CD4-positive, alpha-beta T cell treated with Interferon alpha-2 for 1 hour (primary cell): ENCODE measurements at regions not wholly inside any gene's neighbourhood (a gene's known extent, or its start where the extent isn't known, plus 50 kb on each side); places are given as distances from the start of the nearest gene placed in this dataset.

ENCODE experiments used
- DNase-seq, 2 donors: peaks; one replicate each; pipeline ENCODE4 v3.0.0-alpha.2; 2020 to 2022

DNA sequence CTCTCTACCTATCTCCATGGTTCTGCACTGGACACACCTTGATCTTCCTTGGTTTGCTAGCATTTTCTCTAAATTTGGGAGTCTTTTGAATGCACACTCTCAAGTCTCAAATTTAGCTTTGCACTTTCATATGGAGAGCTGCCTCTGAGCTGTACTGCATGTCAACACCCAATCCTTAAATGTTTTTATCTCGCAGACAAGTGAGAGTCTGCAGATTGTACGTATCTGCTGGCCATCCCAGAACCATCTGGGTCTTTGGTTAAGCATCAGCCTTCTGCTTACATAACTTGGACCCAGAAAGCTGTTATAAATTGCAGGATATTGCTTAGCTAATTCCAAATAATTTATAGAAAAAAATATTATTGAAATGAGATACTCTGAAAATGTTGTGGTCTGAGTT is 111.4 kb upstream of the GRAMD2B start:
- DNase-seq, result no peak

DNA sequence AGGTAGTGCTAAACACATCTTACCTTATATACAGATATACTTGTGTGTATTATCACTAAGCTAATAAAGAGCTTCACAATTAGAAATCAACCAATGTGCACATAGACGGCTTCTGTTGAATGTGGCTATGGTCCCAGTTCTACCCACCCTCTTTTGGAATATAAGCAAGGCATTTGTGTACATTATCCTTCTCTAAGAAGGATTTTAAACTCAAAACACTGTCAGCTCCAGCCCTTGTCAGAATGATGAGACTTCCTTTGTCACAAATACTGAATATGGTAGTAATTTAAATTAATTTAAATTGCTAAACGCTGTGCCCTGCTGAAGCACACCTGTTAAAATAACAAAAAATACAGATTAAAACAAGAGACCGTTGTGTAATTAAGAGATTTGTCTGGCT is 107.9 kb upstream of the GRAMD2B start:
- DNase-seq, result no peak

DNA sequence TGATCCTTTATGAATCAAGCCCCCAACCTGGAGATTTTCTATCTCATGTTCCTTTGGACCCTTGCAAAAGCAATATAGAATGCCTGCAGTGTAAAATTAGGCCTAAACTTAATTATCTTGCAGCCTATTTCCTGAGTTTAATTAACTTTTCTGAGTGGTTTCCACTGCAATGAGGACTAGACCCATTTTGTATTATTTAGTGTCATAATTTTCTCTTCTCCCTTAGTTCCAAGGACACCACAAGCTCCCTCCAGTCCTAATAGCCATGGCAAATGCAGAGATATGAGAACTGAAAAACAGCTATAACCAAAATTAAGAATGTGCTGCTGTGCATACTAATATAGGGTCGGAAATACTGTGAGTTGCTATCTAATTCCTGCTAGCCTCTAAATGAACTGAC is 90.9 kb upstream of the GRAMD2B start:
- DNase-seq, result no peak

DNA sequence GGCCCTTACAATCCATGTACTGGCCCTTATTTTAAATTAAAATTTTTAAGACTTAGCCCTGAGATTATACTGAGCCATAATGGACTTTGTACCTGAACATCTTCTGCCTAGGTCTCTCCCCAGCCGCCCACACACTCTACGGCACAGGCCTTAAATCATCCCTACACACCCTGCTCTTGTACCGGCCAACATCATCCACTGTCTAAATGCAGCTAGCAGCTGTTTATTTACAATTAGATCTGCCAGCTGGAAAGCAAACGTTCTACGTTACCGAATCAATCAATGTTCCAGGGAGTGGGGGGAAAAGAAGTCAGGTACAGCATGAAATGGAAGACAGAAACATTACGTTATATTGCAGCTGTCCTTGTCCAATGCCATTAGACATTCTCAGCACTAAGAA is 88.4 kb upstream of the GRAMD2B start:
- no peak for DNase-seq

DNA sequence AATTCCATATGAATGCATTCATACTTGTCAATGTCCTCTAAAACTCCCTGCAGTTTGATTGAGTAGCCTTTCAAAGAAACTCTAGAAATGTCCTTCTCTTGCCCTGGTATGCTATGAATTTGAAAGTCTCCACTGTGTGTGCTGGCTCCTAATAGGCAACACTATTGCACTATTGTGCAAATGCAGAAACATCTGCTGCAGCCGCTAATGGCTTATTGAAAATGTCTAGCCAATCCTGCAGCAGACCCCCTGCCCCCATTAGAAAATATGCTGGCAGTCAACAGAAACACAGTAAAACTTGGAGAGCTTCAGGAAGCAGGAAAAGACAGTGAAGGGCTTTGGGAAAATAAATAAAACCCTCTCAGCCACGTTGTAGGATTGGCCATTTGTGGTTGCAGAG is 87.3 kb upstream of the GRAMD2B start:
- no peak for DNase-seq

DNA sequence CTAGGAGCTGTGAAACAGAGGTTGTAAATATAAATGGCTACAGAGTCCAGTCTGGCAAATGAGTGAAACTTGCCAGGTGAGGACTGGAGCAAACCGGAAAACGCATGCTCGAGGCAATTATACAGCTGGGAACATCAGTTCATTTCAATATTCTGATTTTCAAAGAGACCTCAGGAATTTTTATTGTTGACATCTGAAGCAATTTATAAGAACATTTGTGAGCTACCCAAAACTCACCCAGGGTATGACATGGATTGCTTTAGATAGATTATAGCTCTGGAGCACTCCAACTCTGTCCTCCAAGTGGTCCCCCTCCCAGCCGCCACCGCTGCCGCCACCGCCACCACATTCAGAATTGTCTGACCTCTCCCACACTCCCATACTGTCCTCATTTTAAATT is 84.6 kb upstream of the GRAMD2B start:
- DNase-seq, result no peak

DNA sequence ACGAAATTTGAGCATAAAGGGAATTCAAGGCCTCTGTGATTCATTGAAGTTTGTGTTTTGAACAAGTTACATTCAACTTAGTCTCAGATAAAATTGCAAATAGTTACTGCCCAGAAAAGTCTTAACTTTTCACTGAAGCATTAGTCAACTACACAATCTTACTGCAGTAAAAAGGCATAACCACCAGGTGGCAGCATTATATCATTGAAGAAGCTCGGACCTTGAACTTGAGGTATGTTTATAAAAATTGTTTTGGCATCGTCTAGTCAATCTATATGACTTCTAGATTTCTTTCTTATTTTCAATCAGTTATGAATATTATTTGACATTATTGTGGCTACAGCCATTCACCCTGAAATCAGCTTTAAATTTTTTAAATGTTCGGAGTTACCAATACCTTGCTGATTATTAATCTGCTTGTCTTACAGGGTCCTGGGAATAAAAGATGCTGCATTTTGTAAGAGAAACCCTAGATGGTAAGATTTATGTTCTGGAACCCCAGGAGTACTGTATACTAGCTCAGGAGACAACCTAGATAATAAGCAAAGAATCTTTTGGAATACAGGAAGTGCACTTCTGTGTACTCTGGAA is 83.9 kb upstream of the GRAMD2B start:
- DNase-seq, result peak; percentile 39 to 72

DNA sequence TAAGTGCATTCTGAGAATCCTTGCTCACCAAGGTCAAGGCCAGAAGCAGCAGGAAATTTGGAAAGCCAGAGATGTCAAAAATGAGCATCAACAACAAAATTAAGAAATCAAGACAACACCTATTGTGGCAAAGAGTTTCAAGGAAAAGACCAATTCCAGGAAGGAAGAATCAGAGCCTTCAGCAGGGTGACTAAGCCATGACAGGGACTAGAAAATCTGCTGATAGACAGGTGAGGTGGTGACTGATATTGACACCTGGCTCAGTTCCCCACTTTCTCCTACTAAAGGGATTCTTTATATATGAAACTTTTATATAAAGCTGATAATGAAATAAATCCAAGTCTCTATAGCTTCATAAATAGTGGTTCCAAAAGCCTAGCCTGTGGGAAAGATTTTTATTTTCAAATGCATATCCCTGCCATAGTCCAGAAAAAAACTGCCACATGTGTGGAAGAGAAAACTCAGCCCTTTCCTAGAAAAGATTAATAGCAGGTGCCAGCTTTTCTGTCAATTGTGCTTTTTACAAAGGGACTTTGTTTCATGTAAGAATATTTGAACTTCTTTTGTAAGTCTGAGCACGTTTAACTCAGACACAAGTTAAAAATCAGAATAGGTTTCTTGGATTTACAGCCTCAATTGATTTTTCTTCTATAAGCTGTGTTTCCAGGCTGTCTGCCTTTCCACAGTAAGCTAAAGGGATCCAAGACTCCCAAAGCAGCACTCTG is 81.1 kb upstream of the GRAMD2B start:
- DNase-seq, result no peak

DNA sequence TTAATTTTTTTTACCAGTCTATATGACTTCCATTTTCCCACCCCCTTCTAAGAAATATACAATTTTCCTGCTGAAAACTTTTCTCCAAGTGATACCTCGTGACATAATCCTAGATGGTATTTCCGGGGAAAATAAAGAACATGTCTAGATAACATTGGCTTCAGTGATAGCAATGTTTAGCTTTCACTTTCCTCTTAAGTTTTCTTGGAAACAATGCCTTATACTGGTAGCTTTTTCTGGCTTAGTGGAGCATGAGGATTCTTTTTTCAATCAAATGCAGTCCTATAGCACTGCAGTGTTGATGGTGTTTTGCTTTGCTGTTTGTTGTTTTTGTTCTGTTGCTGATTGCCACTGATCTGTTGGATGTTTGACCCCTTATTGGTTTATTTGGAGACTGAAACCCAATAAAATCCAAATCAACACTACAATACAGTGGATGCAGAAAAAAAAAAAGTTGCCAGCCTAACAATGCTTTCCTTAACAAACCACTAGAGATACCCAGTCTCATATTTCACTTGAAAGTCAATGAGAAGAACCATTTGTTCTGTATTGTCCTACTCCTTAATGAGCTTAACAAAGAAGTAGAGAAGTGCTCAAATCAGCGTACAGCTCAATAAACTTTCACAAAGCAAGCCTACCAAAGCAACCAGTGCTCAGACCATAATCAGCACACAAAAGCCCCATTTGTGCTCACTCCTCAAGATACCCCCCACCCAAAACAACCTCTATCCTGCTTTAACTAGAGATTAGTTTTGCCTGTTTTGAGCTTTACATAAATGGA is 74.2 kb upstream of the GRAMD2B start:
- DNase-seq, result no peak

DNA sequence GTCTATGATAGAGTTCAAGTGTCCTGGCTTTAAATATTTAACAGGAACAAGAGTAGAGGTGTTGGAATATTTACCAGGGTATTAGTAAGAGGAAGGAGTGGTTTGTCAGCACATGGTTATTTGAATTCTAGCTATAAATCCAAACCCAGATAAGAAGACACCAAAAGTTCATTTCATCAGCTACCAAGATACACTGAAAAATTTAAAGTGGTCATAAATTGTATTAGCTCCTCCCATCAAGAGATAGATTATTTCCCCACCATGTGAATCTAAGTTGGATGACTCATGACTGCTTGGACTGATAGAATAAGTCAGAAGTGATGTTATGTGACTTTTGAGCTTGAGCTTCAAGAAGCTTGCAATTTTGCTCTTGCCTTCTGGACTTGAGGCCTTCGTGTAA is 72.1 kb upstream of the GRAMD2B start:
- no peak for DNase-seq

DNA sequence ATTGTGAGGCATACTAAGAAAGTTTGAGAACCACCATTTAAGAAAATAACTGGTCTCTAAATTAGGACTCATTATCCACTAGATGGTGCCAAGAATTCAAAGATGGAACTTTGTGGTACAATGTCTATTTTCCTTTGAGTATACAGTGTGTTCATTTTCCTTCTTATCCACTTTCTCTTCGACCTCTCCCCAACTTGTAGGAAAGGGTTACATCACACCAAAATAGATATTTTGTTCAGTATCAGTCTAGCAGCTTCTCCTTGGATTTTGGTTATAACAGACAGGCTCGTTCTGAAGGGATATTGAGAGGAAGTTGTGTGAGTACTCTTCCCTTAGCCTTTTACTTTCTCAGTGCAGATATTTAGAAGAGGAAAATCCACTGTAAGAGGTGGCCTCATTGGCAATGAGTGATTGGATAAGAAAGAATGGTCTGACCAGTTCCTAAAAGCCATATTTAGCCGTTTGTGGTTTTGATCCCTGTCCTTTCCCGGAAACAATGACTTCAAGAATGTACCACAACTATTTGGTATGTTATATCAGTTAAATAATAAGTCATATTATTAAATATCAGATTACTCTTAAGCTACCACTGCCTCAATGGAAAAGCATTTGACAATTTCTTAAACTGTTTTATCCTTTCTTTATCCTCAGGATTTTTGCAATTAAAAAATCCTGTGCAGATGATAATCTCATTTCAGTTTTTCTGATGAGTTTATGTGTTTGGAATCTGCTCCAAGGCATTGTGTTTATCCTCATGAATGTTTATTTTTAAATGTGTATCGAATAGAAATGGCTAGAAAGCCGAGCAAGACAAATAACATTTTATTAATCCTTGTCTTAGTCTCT is 69.0 kb upstream of the GRAMD2B start:
- peak in 1 of 2 donors; percentile 63 for DNase-seq

DNA sequence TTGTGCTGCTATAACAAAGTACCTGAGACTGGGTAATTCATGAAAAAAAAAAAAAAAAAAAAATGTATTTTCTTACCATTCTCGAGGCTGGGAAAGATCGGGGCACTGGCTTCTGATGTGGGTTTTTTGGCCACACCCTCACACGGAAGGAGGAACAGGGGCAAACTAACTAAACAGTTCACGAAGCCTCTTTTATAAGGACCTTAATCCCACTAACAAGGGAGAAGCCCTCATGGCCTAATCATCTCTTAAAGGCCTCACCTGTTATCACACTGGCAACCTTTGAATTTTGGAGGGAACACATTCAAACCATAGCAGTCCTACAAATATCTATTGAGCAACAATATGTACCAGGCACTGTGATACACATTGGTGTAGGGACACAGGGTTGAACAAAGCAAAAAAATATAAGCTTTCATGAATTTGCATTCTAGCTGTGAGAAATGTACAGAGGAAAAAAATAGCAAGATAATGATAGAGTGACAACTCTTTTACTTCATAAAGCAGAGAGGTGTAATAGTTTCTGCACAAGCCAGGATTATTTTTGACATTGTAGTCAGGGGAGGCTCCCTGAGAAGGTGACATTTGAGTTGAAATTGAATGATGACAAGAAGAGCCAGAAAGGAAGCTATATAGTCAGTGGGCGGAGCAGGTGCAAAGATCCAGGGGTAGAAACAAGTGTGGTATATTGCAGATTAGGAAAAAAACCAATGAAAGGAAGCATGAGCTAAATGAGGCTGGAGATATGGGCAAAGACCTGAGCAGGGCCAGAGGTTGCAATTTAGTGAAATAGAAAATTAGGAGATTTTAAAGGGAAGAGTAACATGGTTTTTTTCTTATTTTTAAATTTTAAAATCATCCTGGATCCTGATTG is 68.1 kb upstream of the GRAMD2B start:
- no peak for DNase-seq

DNA sequence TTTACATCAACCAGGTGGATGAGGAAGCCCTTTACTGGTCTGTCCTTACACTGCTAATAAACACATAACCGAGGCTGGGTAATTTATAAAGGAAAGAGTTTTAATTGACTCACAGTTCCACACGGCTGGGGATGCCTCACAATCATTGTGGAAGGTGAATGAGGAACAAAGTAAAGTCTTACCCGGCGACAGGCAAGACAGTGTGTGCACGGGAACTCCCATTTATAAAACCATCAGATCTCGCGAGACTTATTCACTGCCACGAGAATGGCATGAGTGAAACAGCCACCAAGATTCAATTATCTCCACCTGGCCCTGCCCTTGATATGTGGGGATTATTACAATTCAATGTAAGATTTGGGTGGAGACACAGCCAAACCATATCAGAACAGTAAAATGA is 67.3 kb upstream of the GRAMD2B start:
- DNase-seq, result no peak

DNA sequence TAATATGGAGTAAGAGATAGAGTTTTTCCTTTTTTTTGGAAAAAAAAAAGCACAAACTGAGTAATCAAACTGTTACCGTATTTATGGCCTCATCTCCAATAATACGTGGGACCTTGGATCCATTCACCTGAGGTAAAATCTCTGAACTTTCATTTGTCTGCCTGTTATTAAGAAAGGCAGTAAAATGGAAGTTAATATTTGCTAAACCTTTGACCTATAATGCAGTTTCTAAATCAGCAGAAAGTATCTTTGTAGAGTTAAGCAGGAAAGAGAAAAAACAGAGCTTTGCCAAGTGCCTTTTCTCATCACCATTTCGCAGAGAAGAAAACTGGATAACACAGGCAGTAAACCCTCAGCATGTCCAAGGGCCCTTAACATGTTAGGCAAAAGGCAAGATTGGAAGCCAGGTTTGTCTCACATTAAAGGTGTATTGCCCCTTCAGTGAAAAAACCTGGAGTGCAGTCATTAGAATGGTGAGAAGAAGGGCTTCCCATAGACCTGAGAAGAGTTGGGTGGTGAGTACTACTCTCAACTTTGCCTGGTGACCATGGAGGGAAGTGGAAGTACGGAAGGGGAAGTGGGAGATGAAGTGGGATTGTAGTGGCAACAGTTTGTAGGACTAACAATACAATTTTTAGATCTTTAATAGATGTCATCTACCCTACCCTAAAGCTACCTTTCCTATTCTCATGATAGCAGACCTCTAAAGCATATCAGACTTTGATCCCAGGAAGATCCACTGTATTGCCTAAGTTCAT is 65.4 kb upstream of the GRAMD2B start:
- DNase-seq, result no peak

DNA sequence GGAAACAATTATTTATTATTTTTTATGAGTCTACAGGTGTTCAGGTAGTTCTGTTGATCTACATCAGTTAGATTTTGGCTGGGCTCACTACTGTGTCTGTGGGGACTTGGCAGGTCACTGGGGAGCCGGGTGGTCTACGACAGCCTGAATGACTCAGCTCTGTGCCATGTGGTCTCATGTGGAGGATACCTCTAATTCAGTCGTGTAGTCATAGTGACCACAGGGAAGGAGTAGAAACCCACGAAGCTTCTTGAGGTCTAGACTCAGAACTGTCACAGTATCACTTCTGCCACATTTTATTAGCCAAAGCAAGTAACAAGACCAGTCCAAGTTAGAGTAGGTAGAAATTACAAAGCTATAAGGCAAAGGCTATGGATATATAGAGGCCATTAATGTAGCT is 64.7 kb upstream of the GRAMD2B start:
- DNase-seq, result no peak

DNA sequence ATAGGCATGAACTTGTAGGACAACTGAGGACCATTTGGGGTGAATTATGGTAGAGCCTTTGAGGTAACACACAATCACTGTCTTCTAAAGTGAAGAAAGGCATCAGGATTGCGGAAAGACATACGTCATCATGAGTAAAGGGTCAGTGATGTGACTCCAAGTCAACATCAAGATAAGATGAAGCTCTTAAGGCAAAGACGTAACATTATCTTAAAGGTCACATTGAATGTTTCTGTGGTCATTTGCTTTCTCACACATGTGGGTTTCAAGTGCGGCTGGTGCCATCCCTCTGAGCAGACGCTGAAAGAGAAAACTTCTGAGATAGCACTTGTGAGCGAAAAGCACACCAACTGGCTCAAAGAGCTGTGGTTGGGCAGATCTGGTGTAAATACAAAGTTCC is 63.3 kb upstream of the GRAMD2B start:
- DNase-seq, result no peak

DNA sequence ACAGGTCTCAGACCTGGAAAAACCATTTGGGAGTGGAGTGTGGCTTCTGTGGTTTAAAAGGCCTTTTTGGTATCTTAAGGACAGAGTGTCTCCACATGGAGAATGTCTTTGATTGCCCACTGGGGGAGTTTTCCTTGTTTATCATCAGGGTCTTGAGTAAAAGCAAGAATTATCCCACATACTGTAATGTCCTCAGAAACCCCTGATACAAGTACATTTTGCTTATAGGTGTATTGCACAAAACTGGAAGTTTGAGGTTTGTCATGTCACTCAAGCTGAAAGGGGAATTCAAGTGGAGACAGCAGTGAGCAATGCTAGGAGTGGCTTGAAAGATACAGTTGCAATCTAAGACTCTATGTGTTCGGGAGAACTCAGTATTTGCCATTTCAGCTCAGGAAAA is 62.7 kb upstream of the GRAMD2B start:
- no peak for DNase-seq

DNA sequence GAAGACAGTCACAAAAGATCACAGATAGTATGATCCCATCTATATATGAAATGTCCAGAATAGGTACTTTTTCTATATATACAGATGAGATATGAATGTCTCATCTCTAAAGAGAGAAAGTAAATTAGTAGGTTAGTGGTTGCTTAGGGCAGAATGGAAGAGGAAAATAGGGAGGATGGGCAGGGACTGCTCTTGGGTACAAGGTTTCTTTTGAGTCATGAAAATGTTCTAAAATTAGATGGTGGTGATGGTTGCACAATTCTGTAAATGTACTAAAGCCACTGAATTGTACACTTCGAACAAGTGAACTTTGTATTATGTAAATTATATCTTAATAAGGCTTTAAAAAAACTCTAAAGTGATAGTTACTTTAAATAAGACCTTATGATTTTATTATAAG is 59.6 kb upstream of the GRAMD2B start:
- no peak for DNase-seq

DNA sequence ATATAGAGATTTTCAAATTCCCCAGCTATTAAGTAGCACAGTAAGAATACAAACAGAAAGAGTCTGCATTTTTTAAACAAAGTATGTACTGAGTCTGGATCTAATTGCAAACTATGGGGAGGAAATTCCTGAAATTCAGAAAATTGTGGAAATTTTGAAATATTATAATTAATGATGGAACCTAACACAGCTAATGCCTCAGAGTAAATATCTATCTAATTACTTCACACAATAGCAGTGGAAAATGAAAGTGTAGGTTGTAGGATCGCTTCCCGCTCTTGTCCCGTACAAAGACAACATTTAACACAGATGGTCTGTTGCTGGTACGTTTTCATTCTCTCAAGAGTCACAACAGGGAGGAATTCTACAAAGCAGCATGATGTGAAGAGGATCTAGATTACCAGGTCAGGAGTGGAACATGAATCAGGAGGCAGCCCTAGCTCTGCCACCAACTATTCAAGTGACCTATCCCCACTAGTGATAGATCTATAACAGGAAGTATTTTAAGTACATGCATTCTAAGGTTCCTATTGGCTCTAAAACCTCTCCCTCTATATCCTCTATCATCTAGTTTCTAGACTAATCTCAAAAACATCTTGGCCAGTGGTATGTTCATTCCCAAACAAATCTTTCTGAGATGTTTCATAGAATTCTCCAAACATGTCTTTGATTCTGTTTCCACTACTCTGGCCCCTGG is 58.9 kb upstream of the GRAMD2B start:
- no peak for DNase-seq

DNA sequence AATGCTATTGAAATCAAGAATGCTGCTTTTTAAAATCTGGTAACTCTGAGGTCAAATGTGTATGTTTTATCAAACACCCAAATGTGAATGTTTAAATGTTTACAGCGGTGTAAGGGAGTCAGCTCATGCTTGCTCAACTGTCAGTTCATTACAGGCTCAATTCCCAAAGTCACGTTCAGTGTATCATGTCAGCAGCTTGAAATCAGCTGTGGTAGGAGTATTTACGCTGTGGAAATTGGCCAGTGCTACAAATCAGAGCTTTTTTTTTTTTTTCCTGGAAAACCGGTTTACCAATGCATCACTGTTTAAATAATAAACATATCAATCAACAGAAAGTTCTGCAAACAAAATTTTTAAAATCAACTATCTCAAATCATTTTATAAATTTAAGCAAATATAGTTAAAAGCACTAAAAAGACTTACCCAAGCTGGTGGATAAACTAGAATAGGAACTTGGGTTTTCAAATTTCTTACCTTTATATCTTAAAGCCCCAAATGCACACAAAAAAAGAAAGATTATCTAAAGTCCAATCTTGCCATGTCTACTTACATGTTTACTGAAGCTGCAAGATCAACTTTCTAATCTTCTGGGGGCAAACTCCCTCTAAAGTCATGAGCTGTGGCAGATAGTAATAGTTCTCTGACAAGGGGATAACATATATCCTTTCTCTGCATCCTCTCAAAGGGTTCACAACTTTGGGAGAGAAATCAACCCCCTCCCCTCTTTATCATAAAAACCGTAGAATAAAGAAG is 57.6 kb upstream of the GRAMD2B start:
- no peak for DNase-seq
